ENCODE measurements at regions not wholly inside any gene's neighbourhood (a gene's known extent, or its start where the extent isn't known, plus 50 kb on each side); places are given as distances from the start of the nearest gene placed in this dataset.

DNA sequence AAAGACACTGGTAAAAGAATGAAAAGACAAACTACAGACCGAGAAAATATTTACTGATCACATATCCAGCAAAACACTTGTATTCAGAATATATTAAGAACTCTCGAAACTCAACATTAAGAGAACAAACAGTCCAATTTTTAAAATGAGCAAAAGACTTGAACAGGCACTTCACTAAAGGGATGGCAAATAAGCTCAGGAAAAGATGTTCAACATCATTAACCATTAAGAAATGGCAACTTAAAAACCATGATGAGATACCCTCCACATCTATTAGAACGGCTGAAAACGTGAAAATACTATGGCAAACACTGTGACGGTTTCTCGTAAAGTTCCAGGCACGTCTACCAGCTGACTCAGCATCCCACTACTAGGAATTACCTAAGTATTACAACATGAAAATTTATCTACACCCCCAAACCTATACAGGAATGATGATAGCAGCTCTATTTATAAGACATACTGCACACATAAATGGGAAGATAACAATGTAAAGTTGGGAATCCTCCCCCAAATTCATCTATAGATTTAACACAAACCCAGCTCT is 86.1 kb upstream of the PROK2 start:
- DNase-seq, result no peak
- no peaks in the 10 kb centered on the region for H4K20me1 ChIP-seq (ENCODE audit: insufficient read depth)
- H3K9me2 ChIP-seq, result peaks cover 2% of the 10 kb centered on the region; the same call in 1 of the 2 replicates
- WGBS (ENCODE audit: low lambda C conversion rate), result 60% methylated on average over 7 of the region's 7 CpGs
- H3K9me3 ChIP-seq, result peaks cover 8% of the 10 kb centered on the region; the same call in 1 of the 2 replicates
- H3K27ac ChIP-seq (ENCODE audit: low read depth in 2 of 2, low read length in 1 of 2), result no peak overlapping the region
- H3K79me2 ChIP-seq (ENCODE audit: insufficient read depth), result no peaks in the 10 kb centered on the region
- peaks cover 0 to 9% of the 10 kb centered on the region in 2 experiments; a peak in 1 of 4 replicates for H3K4me1 ChIP-seq (ENCODE audit: control insufficient read depth in 1 of 2, insufficient read depth in 2 of 2, low read depth in 1 of 2, low read length in 1 of 2)
- H3K9ac ChIP-seq, result no peak overlapping the region
- POLR2A ChIA-PET, result no interaction called here
- no peak for TF ChIP-seq MEF2A (IDR thresholded peaks at IDR 0.05; ENCODE audit: borderline replicate concordance, low read depth)
- H3K36me3 ChIP-seq (replicated peaks in 1 of 2; ENCODE audit: control insufficient read depth in 1 of 2, insufficient read depth in 2 of 2, low read length in 1 of 2), result peaks cover 0 to 3% of the 10 kb centered on the region in 2 experiments
- H3K27me3 ChIP-seq (ENCODE audit: insufficient read depth), result no peaks in the 10 kb centered on the region
- no peak overlapping the region for H2AFZ ChIP-seq (ENCODE audit: low read depth)
- no peak overlapping the region for H3K4me2 ChIP-seq
- H3K4me3 ChIP-seq (ENCODE audit: low read depth in 2 of 2, low read length in 1 of 2), result no peak overlapping the region
- CTCF ChIA-PET, result interaction anchor here (1.2 to 1.6 kb wide), 3 partner anchors 10 to 141 kb away, joined by 3 to 6 read pairs (median 3); no protein-coding TSS in a partner anchor
- no peaks in the 10 kb centered on the region for H3F3A ChIP-seq (replicated peaks; ENCODE audit: insufficient read depth)

DNA sequence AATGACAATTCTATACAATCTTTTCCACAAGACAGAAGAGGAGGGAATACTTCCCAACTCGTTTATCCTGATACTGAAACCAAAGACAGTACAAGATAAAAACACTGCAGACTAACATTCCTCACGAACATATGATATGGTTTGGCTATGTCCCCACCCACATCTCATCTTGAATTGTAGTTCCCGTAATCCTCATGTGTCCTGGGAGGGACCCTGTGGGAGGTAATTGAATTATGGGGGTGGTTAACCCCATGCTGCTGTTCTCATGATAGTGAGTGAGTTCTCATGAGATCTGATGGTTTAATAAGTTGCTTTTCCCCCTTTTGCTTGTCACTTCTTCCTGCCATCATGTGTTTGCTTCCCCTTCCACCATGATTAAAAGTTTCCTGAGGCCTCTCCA is 83.9 kb upstream of the PROK2 start:
- TF ChIP-seq TEAD4 (IDR thresholded peaks at IDR 0.05; ENCODE audit: borderline replicate concordance, insufficient read depth) (no peak), ELF1 (IDR thresholded peaks at IDR 0.05) (no peak)
- no peak overlapping the region for H3K9ac ChIP-seq
- peaks cover 8% of the 10 kb centered on the region; the same call in 1 of the 2 replicates for H3K9me3 ChIP-seq
- H4K20me1 ChIP-seq (ENCODE audit: insufficient read depth), result no peaks in the 10 kb centered on the region
- H3K9me2 ChIP-seq, result peaks cover 4% of the 10 kb centered on the region; the same call in 1 of the 2 replicates
- 19% methylated on average over 3 of the region's 3 CpGs for WGBS (ENCODE audit: low lambda C conversion rate)
- POLR2A ChIA-PET, result no interaction called here
- H3K4me2 ChIP-seq, result no peak overlapping the region
- no peak overlapping the region for H3K27ac ChIP-seq (ENCODE audit: low read depth in 2 of 2, low read length in 1 of 2)
- H3K4me1 ChIP-seq (ENCODE audit: control insufficient read depth in 1 of 2, insufficient read depth in 2 of 2, low read depth in 1 of 2, low read length in 1 of 2), result no peaks in the 10 kb centered on the region
- no peak overlapping the region for H3K4me3 ChIP-seq (ENCODE audit: low read depth in 2 of 2, low read length in 1 of 2)
- no peak overlapping the region for H2AFZ ChIP-seq (ENCODE audit: low read depth)
- peaks cover 0 to 3% of the 10 kb centered on the region in 2 experiments for H3K36me3 ChIP-seq (replicated peaks in 1 of 2; ENCODE audit: control insufficient read depth in 1 of 2, insufficient read depth in 2 of 2, low read length in 1 of 2)
- CTCF ChIA-PET, result no interaction called here
- H3K79me2 ChIP-seq (ENCODE audit: insufficient read depth), result no peaks in the 10 kb centered on the region
- no peaks in the 10 kb centered on the region for H3F3A ChIP-seq (replicated peaks; ENCODE audit: insufficient read depth)
- no peak for DNase-seq
- 0 out of 2 replicates have a peak, but pooled peaks cover 8% of the 10 kb centered on the region for H3K27me3 ChIP-seq (ENCODE audit: insufficient read depth)

DNA sequence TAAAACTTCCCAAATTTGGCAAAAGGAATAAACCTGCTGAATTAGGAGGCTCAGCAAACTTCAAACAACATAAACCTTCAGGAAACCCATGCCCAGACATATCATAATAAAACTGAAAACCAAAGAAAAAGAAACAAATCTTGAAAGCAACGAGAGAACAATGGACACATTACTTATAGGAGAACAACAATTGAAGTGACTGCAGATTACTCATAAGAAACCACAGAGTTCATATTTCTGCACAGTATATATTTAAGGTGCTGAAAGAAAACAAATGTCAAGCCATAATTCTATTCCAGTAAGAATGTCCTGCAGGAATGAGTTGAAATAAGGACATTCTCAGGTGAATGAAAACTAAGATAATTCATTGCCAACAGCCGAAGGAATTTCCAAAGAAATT is 80.8 kb upstream of the PROK2 start:
- Histone ChIP-seq H3K27ac (ENCODE audit: low read depth in 2 of 2, low read length in 1 of 2) (no peak overlapping the region), H3K4me3 (ENCODE audit: low read depth in 2 of 2, low read length in 1 of 2) (no peak overlapping the region), H3K27me3 (ENCODE audit: insufficient read depth) (peaks cover 8% of the 10 kb centered on the region; the same call in 1 of the 2 replicates), H3F3A (replicated peaks; ENCODE audit: insufficient read depth) (no peaks in the 10 kb centered on the region), H4K20me1 (ENCODE audit: insufficient read depth) (no peaks in the 10 kb centered on the region), H3K4me1 (ENCODE audit: control insufficient read depth in 1 of 2, insufficient read depth in 2 of 2, low read depth in 1 of 2, low read length in 1 of 2) (no peaks in the 10 kb centered on the region), H3K79me2 (ENCODE audit: insufficient read depth) (no peaks in the 10 kb centered on the region), H3K9ac (no peak overlapping the region), H2AFZ (ENCODE audit: low read depth) (no peak overlapping the region), H3K9me2 (peaks cover 4% of the 10 kb centered on the region; the same call in 1 of the 2 replicates), H3K4me2 (no peak overlapping the region), H3K9me3 (peaks cover 8% of the 10 kb centered on the region; the same call in 1 of the 2 replicates), H3K36me3 (replicated peaks in 1 of 2; ENCODE audit: control insufficient read depth in 1 of 2, insufficient read depth in 2 of 2, low read length in 1 of 2) (peaks cover 0 to 3% of the 10 kb centered on the region in 2 experiments)
- POLR2A ChIA-PET, result no interaction called here
- CTCF ChIA-PET, result interaction anchor here (1.1 kb wide), 2 partner anchors 9 to 10 kb away, joined by 3 to 5 read pairs; no protein-coding TSS in a partner anchor
- WGBS (ENCODE audit: low lambda C conversion rate), result 43% methylated on average over 2 of the region's 2 CpGs
- DNase-seq, result no peak
- TF ChIP-seq TAF1 (IDR thresholded peaks at IDR 0.05; ENCODE audit: borderline replicate concordance, low read depth, low read length), result no peak
- no peak for TF ChIP-seq JUND (IDR thresholded peaks at IDR 0.05)
- TF ChIP-seq, protein P1, sequence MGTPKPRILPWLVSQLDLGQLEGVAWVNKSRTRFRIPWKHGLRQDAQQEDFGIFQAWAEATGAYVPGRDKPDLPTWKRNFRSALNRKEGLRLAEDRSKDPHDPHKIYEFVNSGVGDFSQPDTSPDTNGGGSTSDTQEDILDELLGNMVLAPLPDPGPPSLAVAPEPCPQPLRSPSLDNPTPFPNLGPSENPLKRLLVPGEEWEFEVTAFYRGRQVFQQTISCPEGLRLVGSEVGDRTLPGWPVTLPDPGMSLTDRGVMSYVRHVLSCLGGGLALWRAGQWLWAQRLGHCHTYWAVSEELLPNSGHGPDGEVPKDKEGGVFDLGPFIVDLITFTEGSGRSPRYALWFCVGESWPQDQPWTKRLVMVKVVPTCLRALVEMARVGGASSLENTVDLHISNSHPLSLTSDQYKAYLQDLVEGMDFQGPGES (IDR thresholded peaks at IDR 0.05; ENCODE audit: low read depth, low read length), result no peak
- TF ChIP-seq, protein P2, sequence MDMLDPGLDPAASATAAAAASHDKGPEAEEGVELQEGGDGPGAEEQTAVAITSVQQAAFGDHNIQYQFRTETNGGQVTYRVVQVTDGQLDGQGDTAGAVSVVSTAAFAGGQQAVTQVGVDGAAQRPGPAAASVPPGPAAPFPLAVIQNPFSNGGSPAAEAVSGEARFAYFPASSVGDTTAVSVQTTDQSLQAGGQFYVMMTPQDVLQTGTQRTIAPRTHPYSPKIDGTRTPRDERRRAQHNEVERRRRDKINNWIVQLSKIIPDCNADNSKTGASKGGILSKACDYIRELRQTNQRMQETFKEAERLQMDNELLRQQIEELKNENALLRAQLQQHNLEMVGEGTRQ (IDR thresholded peaks at IDR 0.05; ENCODE audit: borderline replicate concordance, low read depth, low read length), result no peak
- TF ChIP-seq YY1 (IDR thresholded peaks at IDR 0.05; ENCODE audit: low read depth), result no peak
- TF ChIP-seq CHD2 (IDR thresholded peaks at IDR 0.05; ENCODE audit: low read length, partially characterized antibody), result no peak
- TF ChIP-seq, protein P3, sequence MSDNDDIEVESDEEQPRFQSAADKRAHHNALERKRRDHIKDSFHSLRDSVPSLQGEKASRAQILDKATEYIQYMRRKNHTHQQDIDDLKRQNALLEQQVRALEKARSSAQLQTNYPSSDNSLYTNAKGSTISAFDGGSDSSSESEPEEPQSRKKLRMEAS (IDR thresholded peaks at IDR 0.05; ENCODE audit: low read depth), result no peak
- TF ChIP-seq, protein P4, sequence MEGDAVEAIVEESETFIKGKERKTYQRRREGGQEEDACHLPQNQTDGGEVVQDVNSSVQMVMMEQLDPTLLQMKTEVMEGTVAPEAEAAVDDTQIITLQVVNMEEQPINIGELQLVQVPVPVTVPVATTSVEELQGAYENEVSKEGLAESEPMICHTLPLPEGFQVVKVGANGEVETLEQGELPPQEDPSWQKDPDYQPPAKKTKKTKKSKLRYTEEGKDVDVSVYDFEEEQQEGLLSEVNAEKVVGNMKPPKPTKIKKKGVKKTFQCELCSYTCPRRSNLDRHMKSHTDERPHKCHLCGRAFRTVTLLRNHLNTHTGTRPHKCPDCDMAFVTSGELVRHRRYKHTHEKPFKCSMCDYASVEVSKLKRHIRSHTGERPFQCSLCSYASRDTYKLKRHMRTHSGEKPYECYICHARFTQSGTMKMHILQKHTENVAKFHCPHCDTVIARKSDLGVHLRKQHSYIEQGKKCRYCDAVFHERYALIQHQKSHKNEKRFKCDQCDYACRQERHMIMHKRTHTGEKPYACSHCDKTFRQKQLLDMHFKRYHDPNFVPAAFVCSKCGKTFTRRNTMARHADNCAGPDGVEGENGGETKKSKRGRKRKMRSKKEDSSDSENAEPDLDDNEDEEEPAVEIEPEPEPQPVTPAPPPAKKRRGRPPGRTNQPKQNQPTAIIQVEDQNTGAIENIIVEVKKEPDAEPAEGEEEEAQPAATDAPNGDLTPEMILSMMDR (IDR thresholded peaks at IDR 0.05), result no peak
- TF ChIP-seq MXI1 (IDR thresholded peaks at IDR 0.05; ENCODE audit: low read depth, low read length), result no peak
